Activated T-cell treated with anti-CD3 and anti-CD28 coated beads, Interleukin-2, amount 50 U/mL, for 4 hours (primary cell): ENCODE measurements at regions not wholly inside any gene's neighbourhood (a gene's known extent, or its start where the extent isn't known, plus 50 kb on each side); places are given as distances from the start of the nearest gene placed in this dataset.
"Not testable (repeated sequence)": the region's sequence is repeated elsewhere in the genome, so short reads cannot be mapped to it uniquely, and the experiment has no call there.

Experiments used
- ATAC-seq, 2 donors: fragments of 200-7000 bp; cut with Tn5 transposase; one replicate each; pipeline ENCODE4 v1.10.0; 2021
- DNase-seq: peaks from one replicate; pipeline ENCODE4 v3.0.0-alpha.2; 2020
- H3K27me3 Mint-ChIP-seq: one replicate; pipeline ENCODE4 v1.8.0; 2021; ENCODE audit warnings: low read depth, mixed read lengths
- H3K36me3 Mint-ChIP-seq: one replicate; pipeline ENCODE4 v1.8.0; 2022; ENCODE audit warnings: mixed read lengths; ENCODE audit not compliant: insufficient read depth
- H3K4me1 Mint-ChIP-seq: one replicate; pipeline ENCODE4 v1.8.0; 2021; ENCODE audit warnings: low read depth, mixed read lengths
- H3K4me3 Mint-ChIP-seq: one replicate; pipeline ENCODE4 v1.8.0; 2021; ENCODE audit warnings: mild to moderate bottlenecking, moderate library complexity, mixed read lengths
- H3K9me3 Mint-ChIP-seq: one replicate; pipeline ENCODE4 v1.8.0; 2021; ENCODE audit warnings: mixed read lengths

- ATAC-seq, result not testable (repeated sequence)
Observed at GRCh38 chr17:71617767-71618166, 503.1 kb upstream of the SOX9 start.

GRCh38 chr17:71625330-71625729, 495.5 kb upstream of the SOX9 start:
- H3K4me1 Mint-ChIP-seq, result no peaks in the 10 kb centered on the region
- no peak for DNase-seq
- no peak overlapping the region for H3K4me3 Mint-ChIP-seq
- peaks cover 14% of the 10 kb centered on the region for H3K9me3 Mint-ChIP-seq
- ATAC-seq, result no peak
- H3K27me3 Mint-ChIP-seq, result no peaks in the 10 kb centered on the region
- H3K36me3 Mint-ChIP-seq, result no peaks in the 10 kb centered on the region

More at GRCh38 chr17:71617767-71618166, 503.1 kb upstream of the SOX9 start:
- peaks cover 34% of the 10 kb centered on the region for H3K9me3 Mint-ChIP-seq
- H3K27me3 Mint-ChIP-seq, DNase-seq, H3K36me3 Mint-ChIP-seq, H3K4me1 Mint-ChIP-seq, H3K4me3 Mint-ChIP-seq: not testable (repeated sequence)

- Mint-ChIP-seq H3K9me3 (peaks cover 14% of the 10 kb centered on the region), H3K27me3 (no peaks in the 10 kb centered on the region), H3K4me3 (no peak overlapping the region), H3K36me3 (no peaks in the 10 kb centered on the region), H3K4me1 (no peaks in the 10 kb centered on the region)
- ATAC-seq (no peak), DNase-seq (no peak)
Observed at GRCh38 chr17:71628306-71628705, 492.5 kb upstream of the SOX9 start.

- Mint-ChIP-seq H3K27me3 (no peaks in the 10 kb centered on the region), H3K4me3 (no peak overlapping the region), H3K9me3 (peaks cover 11% of the 10 kb centered on the region), H3K36me3 (no peaks in the 10 kb centered on the region), H3K4me1 (no peaks in the 10 kb centered on the region)
- DNase-seq, result no peak
- ATAC-seq, result no peak
Observed at GRCh38 chr17:71631483-71631882, 489.3 kb upstream of the SOX9 start.

- Mint-ChIP-seq H3K27me3 (no peaks in the 10 kb centered on the region), H3K36me3 (no peaks in the 10 kb centered on the region), H3K9me3 (peaks cover 7% of the 10 kb centered on the region), H3K4me1 (no peaks in the 10 kb centered on the region), H3K4me3 (no peak overlapping the region)
- ATAC-seq, result no peak
- no peak for DNase-seq
Observed at GRCh38 chr17:71632328-71632727, 488.5 kb upstream of the SOX9 start.

- ATAC-seq (no peak), DNase-seq (no peak)
- Mint-ChIP-seq H3K36me3 (no peaks in the 10 kb centered on the region), H3K4me3 (no peak overlapping the region), H3K27me3 (no peaks in the 10 kb centered on the region), H3K9me3 (peaks cover 7% of the 10 kb centered on the region), H3K4me1 (no peaks in the 10 kb centered on the region)
Observed at GRCh38 chr17:71633391-71633849, 487.4 kb upstream of the SOX9 start.

GRCh38 chr17:71634376-71634775, 486.4 kb upstream of the SOX9 start:
- Mint-ChIP-seq H3K27me3 (no peaks in the 10 kb centered on the region), H3K9me3 (peaks cover 11% of the 10 kb centered on the region), H3K4me1 (no peaks in the 10 kb centered on the region), H3K36me3 (no peaks in the 10 kb centered on the region), H3K4me3 (no peak overlapping the region)
- DNase-seq, result no peak
- ATAC-seq, result no peak

GRCh38 chr17:71635187-71635586, 485.6 kb upstream of the SOX9 start:
- DNase-seq (no peak), ATAC-seq (no peak)
- H3K36me3 Mint-ChIP-seq, result no peaks in the 10 kb centered on the region
- H3K4me3 Mint-ChIP-seq, result no peak overlapping the region
- H3K27me3 Mint-ChIP-seq, result no peaks in the 10 kb centered on the region
- no peaks in the 10 kb centered on the region for H3K4me1 Mint-ChIP-seq
- peaks cover 6% of the 10 kb centered on the region for H3K9me3 Mint-ChIP-seq

GRCh38 chr17:71636644-71637043, 484.2 kb upstream of the SOX9 start:
- Mint-ChIP-seq H3K4me1 (no peaks in the 10 kb centered on the region), H3K9me3 (peaks cover 8% of the 10 kb centered on the region), H3K4me3 (no peak overlapping the region), H3K27me3 (no peaks in the 10 kb centered on the region), H3K36me3 (no peaks in the 10 kb centered on the region)
- ATAC-seq (no peak), DNase-seq (no peak)

GRCh38 chr17:71638668-71639067, 482.2 kb upstream of the SOX9 start:
- H3K36me3 Mint-ChIP-seq, result no peaks in the 10 kb centered on the region
- H3K27me3 Mint-ChIP-seq, result no peaks in the 10 kb centered on the region
- no peaks in the 10 kb centered on the region for H3K4me1 Mint-ChIP-seq
- peaks cover 15% of the 10 kb centered on the region for H3K9me3 Mint-ChIP-seq
- DNase-seq, result no peak
- no peak for ATAC-seq
- H3K4me3 Mint-ChIP-seq, result no peak overlapping the region

- H3K27me3 Mint-ChIP-seq, result no peaks in the 10 kb centered on the region
- peaks cover 21% of the 10 kb centered on the region for H3K9me3 Mint-ChIP-seq
- ATAC-seq (no peak), DNase-seq (no peak)
- no peaks in the 10 kb centered on the region for H3K36me3 Mint-ChIP-seq
- no peak overlapping the region for H3K4me3 Mint-ChIP-seq
- H3K4me1 Mint-ChIP-seq, result no peaks in the 10 kb centered on the region
Observed at GRCh38 chr17:71639865-71640264, 481.0 kb upstream of the SOX9 start.

- H3K36me3 Mint-ChIP-seq, H3K27me3 Mint-ChIP-seq, DNase-seq, ATAC-seq, H3K4me1 Mint-ChIP-seq, H3K4me3 Mint-ChIP-seq: not testable (repeated sequence)
- H3K9me3 Mint-ChIP-seq, result peaks cover 20% of the 10 kb centered on the region
Observed at GRCh38 chr17:71646890-71647289, 473.9 kb upstream of the SOX9 start.

GRCh38 chr17:71648342-71648741, 472.5 kb upstream of the SOX9 start:
- not testable (repeated sequence) for H3K36me3 Mint-ChIP-seq, DNase-seq, H3K4me3 Mint-ChIP-seq, H3K4me1 Mint-ChIP-seq, H3K27me3 Mint-ChIP-seq, ATAC-seq
- peaks cover 16% of the 10 kb centered on the region for H3K9me3 Mint-ChIP-seq

- DNase-seq (no peak), ATAC-seq (no peak)
- Mint-ChIP-seq H3K36me3 (no peaks in the 10 kb centered on the region), H3K4me1 (no peaks in the 10 kb centered on the region), H3K9me3 (peaks cover 10% of the 10 kb centered on the region), H3K27me3 (no peaks in the 10 kb centered on the region), H3K4me3 (no peak overlapping the region)
Observed at GRCh38 chr17:71649941-71650350, 470.9 kb upstream of the SOX9 start.

- Mint-ChIP-seq H3K4me3 (no peak overlapping the region), H3K9me3 (peaks cover 21% of the 10 kb centered on the region), H3K36me3 (no peaks in the 10 kb centered on the region), H3K4me1 (no peaks in the 10 kb centered on the region), H3K27me3 (no peaks in the 10 kb centered on the region)
- ATAC-seq (no peak), DNase-seq (no peak)
Observed at GRCh38 chr17:71655542-71655941, 465.3 kb upstream of the SOX9 start.
